Breast epithelium (tissue), 4 donors: ENCODE measurements at regions not wholly inside any gene's neighbourhood (a gene's known extent, or its start where the extent isn't known, plus 50 kb on each side); places are given as distances from the start of the nearest gene placed in this dataset.

ENCODE experiments used
- DNase-seq, 2 donors: peaks; one replicate each; pipeline ENCODE4 v3.0.0-alpha.2; 2019; ENCODE audit warnings: low spot score in 2 of 2
- H3K27ac ChIP-seq, 2 donors: fragments of 200-600 bp; sonication (generic) in 1 of 2; one replicate each; pipeline ENCODE4 v1.5.1; 2016 to 2019; ENCODE audit warnings: mild to moderate bottlenecking in 1 of 2
- H3K27me3 ChIP-seq, 2 donors: fragments of 200-600 bp; sonication (generic) in 1 of 2; one replicate each; pipeline versions ENCODE4 v1.5.1 to v1.6.0; 2017 to 2019; ENCODE audit warnings: control low read depth in 1 of 2, mild to moderate bottlenecking in 1 of 2
- H3K36me3 ChIP-seq: fragments of 200-600 bp; one replicate; pipeline ENCODE4 v1.5.1; 2019
- H3K4me1 ChIP-seq, 2 donors: fragments of 200-600 bp; sonication (generic); one replicate each; pipeline ENCODE4 v1.5.1; 2016 to 2019; ENCODE audit warnings: control low read depth in 1 of 2
- H3K4me3 ChIP-seq, 3 donors: fragments of 200-600 bp; sonication (generic); 1 replicate in 2 of 3; 2 replicates in 1 of 3; pipeline ENCODE4 v1.5.1; 2016 to 2019; ENCODE audit warnings: mild to moderate bottlenecking in 3 of 3, moderate library complexity in 2 of 3
- H3K9me3 ChIP-seq, 2 donors: fragments of 200-600 bp; sonication (generic) in 1 of 2; one replicate each; pipeline ENCODE4 v1.5.1; 2016 to 2019; ENCODE audit warnings: control low read depth in 1 of 2
- POLR2A ChIP-seq: fragments of 450-650 bp; IDR thresholded peaks from one replicate; pipeline ENCODE4 v1.6.1; 2016; ENCODE audit warnings: antibody characterized with exemption, mild to moderate bottlenecking, moderate library complexity
- POLR2AphosphoS5 ChIP-seq, 3 donors: sonication (generic); formaldehyde crosslinking; IDR thresholded peaks; one replicate each; pipeline ENCODE4 v1.6.1; 2017; ENCODE audit warnings: antibody characterized with exemption in 3 of 3
- intact Hi-C: fragments of 100-400 bp; cut with DNase I; formaldehyde crosslinking; loops from one replicate; pipeline ENCODE4 v1.15.1; 2023; ENCODE audit warnings: low total_unique reads
- TF ChIP-seq, protein P1 (sequence below), 3 donors: fragments of 450-650 bp; IDR thresholded peaks; one replicate each; pipeline ENCODE4 v1.5.1; 2016 to 2017; ENCODE audit warnings: antibody characterized with exemption in 3 of 3, mild to moderate bottlenecking in 3 of 3, moderate library complexity in 3 of 3

- no peak overlapping the region for H3K4me3 ChIP-seq
- intact Hi-C loops, result no loop called here
Observed at GRCh38 chr10:94052866-94053791, 59.4 kb downstream of the PLCE1 start.

DNA sequence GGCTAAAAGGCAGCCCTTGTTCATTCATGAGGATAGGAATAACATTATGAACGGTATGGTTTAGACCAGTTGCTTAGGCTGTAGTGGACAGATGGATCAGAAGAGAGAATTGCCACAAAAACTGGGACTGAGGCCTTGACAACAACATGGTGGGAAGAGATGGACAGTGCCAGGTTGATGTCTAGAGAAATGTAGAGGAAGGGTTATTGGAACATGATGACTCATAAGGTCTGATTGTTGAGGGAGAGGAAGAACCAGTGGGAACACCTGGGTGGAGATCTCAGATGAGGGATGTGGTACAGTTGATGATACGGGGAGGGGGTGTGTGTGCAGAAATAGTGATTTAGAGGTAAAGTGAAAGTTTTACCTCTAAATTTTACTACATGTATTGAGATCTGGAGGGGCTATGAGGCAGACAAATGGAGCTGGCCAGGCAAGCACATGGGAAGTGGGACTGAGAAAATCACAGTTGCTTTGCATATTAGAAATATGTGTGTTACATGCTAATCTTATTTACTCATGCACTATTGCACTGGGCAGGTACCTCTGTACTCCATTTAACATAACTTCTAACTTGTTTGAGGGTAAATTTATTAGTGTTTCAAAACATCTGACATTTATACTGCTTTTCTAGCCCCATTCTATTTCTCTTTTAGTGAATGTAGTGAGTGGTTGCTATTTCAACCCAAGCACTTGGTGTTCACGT, 65.6 kb downstream of the PLCE1 start:
- TF ChIP-seq POLR2AphosphoS5 (IDR thresholded peaks at IDR 0.05) (no peak), POLR2A (no peak)
- TF ChIP-seq, protein P1, sequence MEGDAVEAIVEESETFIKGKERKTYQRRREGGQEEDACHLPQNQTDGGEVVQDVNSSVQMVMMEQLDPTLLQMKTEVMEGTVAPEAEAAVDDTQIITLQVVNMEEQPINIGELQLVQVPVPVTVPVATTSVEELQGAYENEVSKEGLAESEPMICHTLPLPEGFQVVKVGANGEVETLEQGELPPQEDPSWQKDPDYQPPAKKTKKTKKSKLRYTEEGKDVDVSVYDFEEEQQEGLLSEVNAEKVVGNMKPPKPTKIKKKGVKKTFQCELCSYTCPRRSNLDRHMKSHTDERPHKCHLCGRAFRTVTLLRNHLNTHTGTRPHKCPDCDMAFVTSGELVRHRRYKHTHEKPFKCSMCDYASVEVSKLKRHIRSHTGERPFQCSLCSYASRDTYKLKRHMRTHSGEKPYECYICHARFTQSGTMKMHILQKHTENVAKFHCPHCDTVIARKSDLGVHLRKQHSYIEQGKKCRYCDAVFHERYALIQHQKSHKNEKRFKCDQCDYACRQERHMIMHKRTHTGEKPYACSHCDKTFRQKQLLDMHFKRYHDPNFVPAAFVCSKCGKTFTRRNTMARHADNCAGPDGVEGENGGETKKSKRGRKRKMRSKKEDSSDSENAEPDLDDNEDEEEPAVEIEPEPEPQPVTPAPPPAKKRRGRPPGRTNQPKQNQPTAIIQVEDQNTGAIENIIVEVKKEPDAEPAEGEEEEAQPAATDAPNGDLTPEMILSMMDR (IDR thresholded peaks at IDR 0.05), result no peak
- DNase-seq, result no peak
- intact Hi-C loops, result no loop called here
- Histone ChIP-seq H3K36me3 (no peaks in the 10 kb centered on the region), H3K27me3 (no peaks in the 10 kb centered on the region), H3K4me3 (no peak overlapping the region), H3K4me1 (no peaks in the 10 kb centered on the region), H3K27ac (no peak overlapping the region), H3K9me3 (no peaks in the 10 kb centered on the region)

More at GRCh38 chr10:94052866-94053791, 59.4 kb downstream of the PLCE1 start:
- H3K27ac ChIP-seq, result no peak overlapping the region
- H3K4me1 ChIP-seq, result no peaks in the 10 kb centered on the region
- no peaks in the 10 kb centered on the region for H3K27me3 ChIP-seq
- TF ChIP-seq POLR2AphosphoS5 (IDR thresholded peaks at IDR 0.05) (no peak), POLR2A (no peak)
- TF ChIP-seq, protein P1 (IDR thresholded peaks at IDR 0.05), result no peak
- H3K9me3 ChIP-seq, result no peaks in the 10 kb centered on the region
- H3K36me3 ChIP-seq, result no peaks in the 10 kb centered on the region
- DNase-seq, result no peak

GRCh38 chr10:94061026-94061425, 67.3 kb downstream of the PLCE1 start:
- no peak overlapping the region for H3K27ac ChIP-seq
- H3K4me1 ChIP-seq, result no peaks in the 10 kb centered on the region
- intact Hi-C loops, result no loop called here
- H3K9me3 ChIP-seq, result no peaks in the 10 kb centered on the region
- no peaks in the 10 kb centered on the region for H3K36me3 ChIP-seq
- H3K4me3 ChIP-seq, result no peak overlapping the region
- no peak for DNase-seq
- TF ChIP-seq, protein P1 (IDR thresholded peaks at IDR 0.05), result no peak
- TF ChIP-seq POLR2A, result no peak
- TF ChIP-seq POLR2AphosphoS5 (IDR thresholded peaks at IDR 0.05), result no peak
- H3K27me3 ChIP-seq, result no peaks in the 10 kb centered on the region

GRCh38 chr10:94062611-94063010, 68.9 kb downstream of the PLCE1 start:
- TF ChIP-seq POLR2A (no peak), POLR2AphosphoS5 (IDR thresholded peaks at IDR 0.05) (no peak)
- TF ChIP-seq, protein P1 (IDR thresholded peaks at IDR 0.05), result no peak
- no peak overlapping the region for H3K4me3 ChIP-seq
- DNase-seq, result no peak

GRCh38 chr10:94065362-94065761, 71.6 kb downstream of the PLCE1 start:
- Histone ChIP-seq H3K27me3 (no peaks in the 10 kb centered on the region), H3K36me3 (no peaks in the 10 kb centered on the region), H3K4me1 (no peaks in the 10 kb centered on the region), H3K27ac (no peak overlapping the region), H3K4me3 (no peak overlapping the region), H3K9me3 (no peaks in the 10 kb centered on the region)
- intact Hi-C loops, result no loop called here
- no peak for DNase-seq
- TF ChIP-seq, protein P1 (IDR thresholded peaks at IDR 0.05), result no peak
- TF ChIP-seq POLR2A (no peak), POLR2AphosphoS5 (IDR thresholded peaks at IDR 0.05) (no peak)

More at GRCh38 chr10:94062611-94063010, 68.9 kb downstream of the PLCE1 start:
- no peak overlapping the region for H3K27ac ChIP-seq
- no peaks in the 10 kb centered on the region for H3K27me3 ChIP-seq
- no peaks in the 10 kb centered on the region for H3K9me3 ChIP-seq
- intact Hi-C loops, result no loop called here
- no peaks in the 10 kb centered on the region for H3K36me3 ChIP-seq
- H3K4me1 ChIP-seq, result no peaks in the 10 kb centered on the region
